Jurkat, Clone E6-1 (cell line): ENCODE measurements at regions not wholly inside any gene's neighbourhood (a gene's known extent, or its start where the extent isn't known, plus 50 kb on each side); places are given as distances from the start of the nearest gene placed in this dataset.
"Not testable (repeated sequence)": the region's sequence is repeated elsewhere in the genome, so short reads cannot be mapped to it uniquely, and the experiment has no call there.

Experiments used
- DNase-seq: peaks from one replicate; pipeline ENCODE4 v3.0.0-alpha.2; 2011; ENCODE audit warnings: low read depth, low spot score
- H3K4me3 ChIP-seq: 2 replicates; pipeline ENCODE4 v1.5.1; 2011; ENCODE audit warnings: mild to moderate bottlenecking, low read length, control low read depth, moderate library complexity

DNA sequence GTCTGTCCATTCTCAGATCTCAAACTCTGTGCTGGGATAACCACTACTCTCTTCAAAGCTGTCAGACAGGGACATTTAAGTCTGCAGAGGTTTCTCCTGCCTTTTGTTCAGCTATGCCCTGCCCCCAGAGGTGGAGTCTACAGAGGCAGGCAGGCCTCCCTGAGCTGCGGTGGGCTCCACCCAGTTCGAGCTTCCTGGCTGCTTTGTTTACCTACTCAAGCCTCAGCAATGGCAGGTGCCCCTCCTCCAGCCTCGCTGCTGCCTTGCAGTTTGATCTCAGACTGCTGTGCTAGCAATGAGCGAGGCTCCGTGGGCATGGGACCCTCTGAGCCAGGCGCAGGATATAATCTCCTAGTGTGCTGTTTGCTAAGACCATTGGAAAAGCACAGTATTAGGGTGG is 53.1 kb upstream of the HUNK start:
- not testable (repeated sequence) for DNase-seq, H3K4me3 ChIP-seq

- H3K4me3 ChIP-seq, DNase-seq: not testable (repeated sequence)
These were observed 58.5 kb upstream of the HUNK start for GRCh38 chr21:31814356-31814755.

DNA sequence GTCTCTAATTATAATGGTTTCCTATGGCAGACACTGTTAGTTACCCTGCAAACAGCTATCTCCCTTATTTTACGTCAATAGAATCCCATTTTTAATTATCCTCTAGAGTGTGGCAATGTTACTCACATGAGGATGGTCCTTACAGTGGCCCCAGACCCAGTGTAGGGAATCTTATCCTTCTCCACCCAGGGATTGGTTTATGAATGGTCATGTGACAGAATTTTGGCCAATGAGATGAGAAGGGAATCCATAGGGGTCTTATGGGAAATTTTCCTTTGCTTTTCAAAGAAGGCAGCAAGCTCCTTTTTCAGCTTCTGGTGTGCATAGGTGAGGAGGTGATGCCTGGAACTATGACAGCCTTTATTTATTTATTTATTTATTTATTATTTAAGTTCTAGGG is 59.0 kb upstream of the HUNK start:
- no peak for DNase-seq
- no peak overlapping the region for H3K4me3 ChIP-seq

GRCh38 chr21:31804008-31804394 is 68.8 kb upstream of the HUNK start:
- no peak overlapping the region for H3K4me3 ChIP-seq
- no peak for DNase-seq

- DNase-seq = no peak
- H3K4me3 ChIP-seq = no peak overlapping the region
These were observed 69.5 kb upstream of the HUNK start for GRCh38 chr21:31803039-31804007.

GRCh38 chr21:31802331-31802730 is 70.4 kb upstream of the SCAF4 start:
- no peak overlapping the region for H3K4me3 ChIP-seq
- no peak for DNase-seq

DNA sequence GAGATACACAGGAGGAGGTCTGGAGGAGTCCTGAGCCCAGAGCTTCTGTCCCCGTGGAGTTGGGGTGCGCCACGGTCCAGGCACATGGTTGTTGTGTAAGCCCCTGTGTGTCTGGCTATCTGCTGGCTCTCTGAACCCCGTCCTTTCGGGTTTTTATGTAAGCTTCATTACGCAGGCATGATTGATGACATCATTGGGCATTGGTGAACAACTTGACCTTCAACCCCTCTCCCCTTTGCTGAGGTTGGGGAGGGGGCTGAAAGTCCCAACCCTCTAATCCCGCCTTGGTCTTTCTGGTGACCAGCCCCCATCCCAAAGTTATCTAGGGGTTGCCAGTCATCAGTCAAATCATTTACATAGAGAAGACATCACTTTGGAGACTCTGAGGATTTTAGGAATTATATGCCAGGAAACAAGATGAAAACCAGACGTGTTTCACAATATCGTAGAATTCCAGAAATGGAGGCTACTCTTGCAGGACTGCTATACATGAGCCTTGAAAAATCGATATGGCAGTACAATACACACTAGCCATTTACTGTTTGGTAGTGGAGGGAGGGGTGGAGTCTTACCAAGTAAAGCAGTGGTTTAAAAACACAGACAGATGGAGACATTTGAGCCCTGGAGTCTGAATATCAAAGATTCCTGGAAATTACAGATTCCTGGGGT is 69.8 kb upstream of the SCAF4 start:
- DNase-seq = no peak
- H3K4me3 ChIP-seq = no peak overlapping the region

DNA sequence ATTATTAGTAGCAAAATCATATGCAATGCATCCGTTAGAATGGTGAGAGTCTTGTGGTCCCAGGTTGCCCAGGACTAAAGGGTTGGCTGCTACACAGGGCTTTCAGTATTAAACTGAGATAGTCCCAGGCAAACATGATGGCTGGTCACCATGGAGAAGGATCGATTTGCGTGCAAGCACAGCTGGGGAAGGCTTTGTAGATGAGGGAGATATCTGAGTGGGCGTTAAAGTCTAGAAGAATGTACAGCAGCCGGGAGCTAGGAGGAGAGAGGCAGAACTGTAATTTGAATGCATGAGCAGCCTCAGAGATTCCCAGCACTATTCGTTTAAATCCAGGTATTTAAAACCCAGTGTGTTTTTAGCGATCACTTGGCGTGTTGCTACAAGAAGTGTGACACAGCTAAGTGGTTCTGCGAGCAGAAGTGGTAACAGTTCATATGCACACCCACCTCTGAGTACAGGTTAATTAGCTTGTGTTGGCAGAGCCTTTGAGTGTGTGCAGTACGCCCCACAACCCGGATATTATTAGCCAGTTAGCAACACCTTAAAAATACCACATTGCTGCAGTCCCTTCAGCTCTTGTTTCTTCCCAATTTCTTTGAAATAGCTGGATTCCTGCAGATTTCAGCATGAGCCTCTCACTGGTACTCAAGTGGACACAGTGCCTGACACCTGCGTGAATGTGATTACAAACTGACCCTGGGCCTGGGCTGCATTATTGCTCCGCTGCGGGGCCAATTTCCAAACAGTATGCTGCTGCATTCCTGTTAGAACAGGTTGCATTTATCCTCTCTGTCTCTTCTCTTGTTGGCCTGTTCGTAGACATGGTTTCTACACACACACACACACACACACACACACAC is 67.2 kb upstream of the SCAF4 start:
- DNase-seq = no peak
- no peak overlapping the region for H3K4me3 ChIP-seq

DNA sequence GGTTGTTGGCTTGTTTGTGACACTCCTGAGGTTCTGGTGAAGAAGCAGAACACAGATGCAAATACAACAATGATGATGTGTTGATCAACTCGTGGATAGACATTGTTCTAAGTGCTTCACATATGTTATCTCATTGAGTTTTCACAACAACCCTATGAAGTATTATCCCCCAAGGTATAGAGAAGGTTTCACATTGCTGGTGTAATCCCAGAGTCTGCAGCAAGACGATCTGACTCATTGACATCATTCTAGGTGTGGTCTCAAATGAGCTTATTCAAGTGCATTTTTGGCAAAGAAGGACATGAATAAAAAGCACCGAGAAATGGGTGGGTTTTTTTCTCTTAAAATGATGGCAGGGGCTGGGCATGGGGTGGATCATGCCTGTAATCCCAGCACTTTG is 64.1 kb upstream of the SCAF4 start:
- no peak for DNase-seq
- H3K4me3 ChIP-seq = no peak overlapping the region

GRCh38 chr21:31790420-31790819 is 58.5 kb upstream of the SCAF4 start:
- not testable (repeated sequence) for H3K4me3 ChIP-seq, DNase-seq

GRCh38 chr21:31788581-31788980 is 56.7 kb upstream of the SCAF4 start:
- no peak overlapping the region for H3K4me3 ChIP-seq
- no peak for DNase-seq

GRCh38 chr21:31787691-31788090 is 55.8 kb upstream of the SCAF4 start:
- DNase-seq, H3K4me3 ChIP-seq: not testable (repeated sequence)

DNA sequence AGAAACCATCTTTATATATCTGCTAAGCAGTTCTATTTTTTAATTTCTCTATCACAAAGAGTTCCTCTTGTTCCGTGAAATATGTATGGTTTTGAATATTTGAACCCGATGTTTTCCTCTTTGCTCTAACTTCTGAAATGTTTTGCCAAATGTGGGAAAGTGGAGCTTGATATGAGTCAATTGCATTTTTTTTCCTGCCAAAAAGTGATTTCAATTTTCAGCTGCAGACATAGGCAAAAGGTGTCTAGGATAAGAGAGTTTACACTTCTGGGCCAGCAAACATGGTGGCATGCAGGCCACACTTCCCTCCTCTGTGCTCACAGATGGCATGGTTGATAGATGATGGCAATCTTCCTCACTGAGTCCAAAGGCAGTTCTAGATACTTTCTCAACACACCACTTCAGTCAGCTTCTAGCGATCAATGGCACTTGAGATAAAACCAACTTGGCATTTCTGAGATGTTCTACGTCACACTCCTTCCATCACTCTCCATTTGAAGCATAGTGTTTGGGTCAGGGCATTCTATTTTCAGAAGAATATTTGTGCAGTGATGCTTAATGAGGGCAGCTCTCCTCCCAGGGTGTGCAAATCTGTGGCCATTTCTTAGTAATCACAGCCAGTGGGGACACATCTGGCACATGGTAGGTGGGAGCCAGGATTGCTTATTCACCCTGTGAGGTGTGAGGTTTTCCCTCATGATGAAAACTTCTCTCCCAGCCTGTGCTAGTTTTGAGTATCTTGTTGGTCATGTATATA is 54.4 kb upstream of the SCAF4 start:
- H3K4me3 ChIP-seq = no peak overlapping the region
- DNase-seq = no peak

DNA sequence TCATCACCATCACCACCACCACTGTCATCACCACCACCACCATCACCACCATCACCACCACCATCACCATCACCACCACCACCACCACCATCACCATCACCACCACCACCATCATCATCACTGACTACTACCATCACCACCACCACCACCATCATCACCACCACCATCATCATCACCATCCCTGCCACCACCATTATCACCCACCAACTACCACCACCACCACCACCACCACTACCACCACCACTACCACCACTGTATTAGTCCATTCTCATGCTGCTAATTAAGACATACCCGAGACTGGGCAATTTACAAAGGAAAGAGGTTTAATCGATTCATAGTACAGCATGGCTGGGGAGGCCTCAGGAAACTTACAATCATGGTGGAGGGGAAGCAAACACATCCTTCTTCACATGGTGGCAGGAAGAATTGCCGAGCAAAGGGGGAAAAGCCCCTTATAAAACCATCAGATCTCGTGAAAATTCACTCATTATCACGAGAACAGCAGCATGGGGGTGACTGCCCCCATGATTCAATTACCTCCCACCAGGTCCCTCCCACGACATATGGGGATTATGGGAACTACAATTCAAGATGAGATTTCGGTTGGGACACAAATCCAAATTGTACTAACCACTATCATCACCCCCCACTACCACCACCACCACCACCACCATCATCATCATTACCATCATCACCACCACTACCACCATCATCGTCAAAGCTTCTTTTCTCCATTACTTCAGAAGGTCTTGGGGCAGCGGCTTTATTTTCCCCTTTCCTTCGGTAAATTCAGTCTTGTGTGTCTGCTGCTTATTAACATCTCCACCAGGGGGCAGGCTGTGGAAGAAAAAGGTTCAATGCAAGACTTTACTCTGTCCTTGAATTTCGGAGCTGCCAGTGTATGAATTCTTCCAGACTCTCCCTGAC is 53.6 kb upstream of the SCAF4 start:
- not testable (repeated sequence) for H3K4me3 ChIP-seq
- peak; percentile 75 for DNase-seq

GRCh38 chr21:31781737-31782136 is 49.8 kb upstream of the SCAF4 start:
- no peak for DNase-seq
- H3K4me3 ChIP-seq = no peak overlapping the region
